ENCODE measurements at regions not wholly inside any gene's neighbourhood (a gene's known extent, or its start where the extent isn't known, plus 50 kb on each side); places are given as distances from the start of the nearest gene placed in this dataset.

GRCh38 chr22:44384563-44385295 lies 72.0 kb upstream of the SHISAL1 start:
- no TSS peak for BruUV-seq (replicated peaks)
- POLR2A ChIA-PET, result no interaction called here
- no peak overlapping the region for H2AFZ ChIP-seq (ENCODE audit: low read length)

GRCh38 chr22:44383652-44384562 lies 71.2 kb upstream of the SHISAL1 start:
- no peak for DNase-seq (ENCODE audit: low spot score)
- Histone ChIP-seq H3K79me2 (ENCODE audit: insufficient read depth, low read depth, low read length) (no peaks in the 10 kb centered on the region), H2AFZ (ENCODE audit: low read length) (no peak overlapping the region), H3K4me3 (ENCODE audit: low read depth, low read length, poor library complexity, severe bottlenecking) (no peak overlapping the region), H3K4me2 (ENCODE audit: low read length) (no peak overlapping the region), H3K27ac (ENCODE audit: low read depth, low read length, poor library complexity, severe bottlenecking) (no peak overlapping the region), H3K9me2 (ENCODE audit: insufficient read depth, low read length) (no peaks in the 10 kb centered on the region), H3K4me1 (ENCODE audit: insufficient read depth, low read length, poor library complexity, severe bottlenecking) (no peaks in the 10 kb centered on the region), H4K20me1 (ENCODE audit: insufficient read depth, low read length) (no peaks in the 10 kb centered on the region), H3K9me3 (ENCODE audit: low read length) (no peaks in the 10 kb centered on the region), H3K36me3 (ENCODE audit: insufficient read depth, low read length) (no peaks in the 10 kb centered on the region)
- no peak for TF ChIP-seq EZH2phosphoT487 (IDR thresholded peaks at IDR 0.05; ENCODE audit: borderline replicate concordance, low read depth, low read length)
- no peak for TF ChIP-seq CTCF (conservative IDR thresholded peaks at IDR 0.05; ENCODE audit: low read length)
- intact Hi-C loops (cut with micrococcal nuclease; ENCODE audit: unreplicated experiment), result no loop called here
- ChIA-PET CTCF (ENCODE audit: unreplicated experiment) (no interaction called here), POLR2A (no interaction called here)
- BruUV-seq (replicated peaks), result no TSS peak

More at GRCh38 chr22:44384563-44385295, 72.0 kb upstream of the SHISAL1 start:
- CTCF ChIA-PET (ENCODE audit: unreplicated experiment), result no interaction called here
- Histone ChIP-seq H3K9me3 (ENCODE audit: low read length) (no peaks in the 10 kb centered on the region), H3K4me3 (ENCODE audit: low read depth, low read length, poor library complexity, severe bottlenecking) (no peak overlapping the region), H3K27ac (ENCODE audit: low read depth, low read length, poor library complexity, severe bottlenecking) (no peak overlapping the region), H3K36me3 (ENCODE audit: insufficient read depth, low read length) (no peaks in the 10 kb centered on the region), H3K9me2 (ENCODE audit: insufficient read depth, low read length) (no peaks in the 10 kb centered on the region), H3K79me2 (ENCODE audit: insufficient read depth, low read depth, low read length) (no peaks in the 10 kb centered on the region), H4K20me1 (ENCODE audit: insufficient read depth, low read length) (no peaks in the 10 kb centered on the region), H3K4me1 (ENCODE audit: insufficient read depth, low read length, poor library complexity, severe bottlenecking) (no peaks in the 10 kb centered on the region), H3K4me2 (ENCODE audit: low read length) (no peak overlapping the region)
- TF ChIP-seq EZH2phosphoT487 (IDR thresholded peaks at IDR 0.05; ENCODE audit: borderline replicate concordance, low read depth, low read length) (no peak), CTCF (conservative IDR thresholded peaks at IDR 0.05; ENCODE audit: low read length) (no peak)
- DNase-seq (ENCODE audit: low spot score), result no peak
- intact Hi-C loops (cut with micrococcal nuclease; ENCODE audit: unreplicated experiment), result no loop called here

Data from OCI-LY7 (cell line).